C4-2B (cell line): ENCODE measurements at regions not wholly inside any gene's neighbourhood (a gene's known extent, or its start where the extent isn't known, plus 50 kb on each side); places are given as distances from the start of the nearest gene placed in this dataset.
A peak's percentile ranks its signal among the peaks of the same experiment; 100 is the strongest.

Experiments used
- H3K27ac ChIP-seq: fragments of 450-650 bp; 2 replicates; pipeline ENCODE4 v1.5.1; 2017
- CTCF ChIP-seq: fragments of 450-650 bp; conservative IDR thresholded peaks from 2 replicates; pipeline ENCODE4 v1.5.1; 2017; ENCODE audit warnings: mild to moderate bottlenecking
- ZFX ChIP-seq: fragments of 450-650 bp; IDR thresholded peaks from 2 replicates; pipeline ENCODE4 v1.6.1; 2017

DNA sequence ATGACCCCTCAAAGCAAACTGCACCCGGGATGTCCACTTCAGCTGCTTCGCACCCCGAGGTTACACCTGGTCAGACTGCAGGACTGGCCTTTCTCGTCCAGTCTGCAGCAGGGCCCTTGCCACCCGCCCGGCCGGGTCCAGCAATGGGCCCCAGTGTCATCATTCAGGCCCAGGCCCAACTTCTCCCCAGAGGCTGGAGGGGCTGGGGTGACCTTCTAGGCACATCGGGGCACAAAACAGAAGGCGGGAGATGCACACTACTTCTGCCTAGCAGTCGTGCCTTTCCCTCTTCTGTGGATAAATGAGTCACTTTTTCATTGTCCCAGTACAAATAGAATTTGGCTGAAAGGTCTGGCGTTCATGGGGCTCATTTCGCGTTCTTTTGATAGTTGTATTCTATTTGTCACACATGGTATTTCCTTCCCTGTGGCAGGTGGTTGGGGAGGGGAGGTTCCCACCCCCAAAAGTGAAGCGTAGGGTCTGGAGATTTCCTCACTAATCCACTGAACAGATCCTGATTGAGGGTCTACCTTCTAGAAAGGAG is 56.9 kb upstream of the ID2 start:
- TF ChIP-seq ZFX, result no peak
- no peak for TF ChIP-seq CTCF
- H3K27ac ChIP-seq, result no peak overlapping the region

DNA sequence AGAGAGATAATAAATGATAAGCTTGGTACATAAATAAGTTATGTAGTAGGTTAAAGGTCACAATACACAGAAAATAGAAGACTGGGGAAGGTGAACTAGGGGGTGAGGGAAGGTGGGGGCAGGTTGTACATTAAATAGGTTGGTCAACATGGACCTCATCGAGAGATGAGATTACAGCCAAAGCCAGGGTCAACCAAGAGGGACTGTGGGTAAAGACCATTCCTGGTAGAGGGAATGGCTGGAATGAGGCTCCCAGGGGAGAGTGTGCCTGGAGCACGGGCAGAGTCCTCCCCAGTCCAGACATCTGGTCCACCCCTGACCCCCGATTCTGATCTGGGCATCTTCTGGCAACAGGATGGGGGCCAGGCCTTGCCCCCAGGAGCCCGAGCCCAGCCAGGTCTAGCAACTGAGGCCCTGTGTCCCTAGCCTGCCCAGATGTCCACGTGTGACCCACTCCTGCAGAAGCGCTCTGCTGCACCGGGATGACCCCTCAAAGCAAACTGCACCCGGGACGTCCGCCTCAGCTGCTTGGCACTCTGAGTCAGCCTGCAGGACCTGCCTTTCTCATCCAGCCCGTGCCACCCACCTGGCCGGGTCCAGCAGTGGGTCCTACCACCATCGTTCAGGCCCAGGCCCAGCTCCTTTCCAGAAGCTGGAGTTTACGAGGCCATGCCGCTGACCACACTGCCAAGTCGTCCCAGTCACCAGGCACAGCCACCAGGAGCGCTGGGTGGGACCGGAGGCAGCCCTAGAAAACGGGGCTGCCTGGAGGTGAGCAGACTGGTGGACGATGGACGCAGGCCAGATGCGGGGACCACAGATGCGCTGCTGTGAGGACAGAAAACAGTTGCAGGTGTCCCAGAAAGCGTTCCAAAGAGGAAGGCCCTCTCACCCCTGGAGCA is 56.2 kb upstream of the ID2 start:
- H3K27ac ChIP-seq, result no peak overlapping the region
- no peak for TF ChIP-seq ZFX
- TF ChIP-seq CTCF, result no peak

DNA sequence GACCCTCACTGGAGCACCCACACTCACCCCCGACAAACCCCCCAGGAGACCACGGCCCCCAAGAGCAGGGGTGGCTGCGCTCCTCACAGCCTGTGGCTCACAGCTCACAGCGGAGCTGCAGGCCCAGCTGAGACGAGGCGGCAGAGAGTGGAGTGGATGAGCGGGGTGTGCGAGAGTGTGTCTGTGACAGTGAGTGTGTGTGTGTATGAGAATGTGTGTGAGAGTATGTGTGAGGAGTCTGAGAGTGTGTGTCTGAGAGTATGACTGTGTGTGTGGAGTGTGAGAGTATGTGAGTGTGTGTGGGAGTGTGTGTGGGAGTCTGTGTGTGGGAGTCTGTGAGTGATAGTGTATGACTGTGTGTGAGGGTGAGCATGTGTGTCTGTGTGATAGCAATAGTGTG is 55.3 kb upstream of the ID2 start:
- H3K27ac ChIP-seq, result peak overlapping the region; percentile 22; the same call in 1 of the 2 replicates
- TF ChIP-seq ZFX (no peak), CTCF (no peak)

DNA sequence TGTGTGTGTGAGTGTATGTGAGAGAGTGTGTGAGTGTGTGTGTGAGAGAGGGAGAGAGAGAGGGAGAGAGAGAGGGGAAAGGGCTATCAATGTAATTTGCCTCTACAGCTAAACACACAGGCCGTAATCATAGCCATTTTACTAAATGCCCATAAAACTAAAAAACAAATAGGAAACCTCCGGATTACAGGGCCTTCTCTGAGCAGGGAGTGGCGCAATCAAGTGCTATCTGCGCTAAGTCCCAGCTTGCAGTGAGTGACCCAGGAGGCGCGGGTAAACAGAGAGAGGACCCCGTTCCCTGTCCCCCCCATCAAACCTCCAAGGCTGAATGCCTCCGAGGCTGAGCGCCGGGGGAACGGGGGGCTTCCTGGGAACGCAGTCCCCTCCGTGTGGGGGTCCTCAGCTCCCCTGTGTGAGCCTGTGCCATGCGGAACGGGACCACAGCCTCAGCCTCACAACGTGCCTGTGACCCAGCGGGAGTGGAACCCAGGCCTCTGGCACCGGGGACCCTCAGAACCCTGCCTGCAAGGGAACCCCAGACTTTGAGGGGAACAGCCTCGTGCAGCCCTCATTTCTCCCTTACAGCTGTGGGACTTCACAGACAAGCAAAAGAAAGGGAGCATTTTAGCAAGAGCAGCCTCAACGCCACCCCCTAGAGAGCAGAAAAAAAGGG is 54.7 kb upstream of the ID2 start:
- peak overlapping the region; percentile 24; the same call in 1 of the 2 replicates for H3K27ac ChIP-seq
- TF ChIP-seq CTCF (no peak), ZFX (no peak)

GRCh38 chr2:8627692-8628085 is 54.2 kb upstream of the ID2 start:
- H3K27ac ChIP-seq, result no peak overlapping the region; the same call in 1 of the 2 replicates
- TF ChIP-seq ZFX (no peak), CTCF (no peak)

GRCh38 chr2:8628179-8628865 is 53.5 kb upstream of the ID2 start:
- H3K27ac ChIP-seq, result no peak overlapping the region

DNA sequence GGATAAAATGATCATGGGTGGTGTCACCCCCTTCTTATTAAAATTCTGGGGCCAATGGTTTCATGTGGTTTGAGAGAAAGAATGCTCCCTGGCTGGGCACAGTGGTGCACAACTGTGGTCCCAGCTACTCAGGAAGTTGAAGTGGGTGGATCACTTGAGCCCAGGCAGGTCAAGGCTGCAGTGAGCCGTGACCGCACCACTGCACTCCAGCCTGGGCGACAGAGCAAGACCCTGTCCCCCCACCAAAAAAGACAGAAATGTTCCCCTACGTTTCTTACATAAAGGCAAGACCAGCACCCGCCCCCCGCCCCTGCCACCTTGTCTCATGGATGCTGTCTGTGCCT is 53.0 kb upstream of the ID2 start:
- TF ChIP-seq CTCF (no peak), ZFX (no peak)
- H3K27ac ChIP-seq, result no peak overlapping the region

More at GRCh38 chr2:8628179-8628865, 53.5 kb upstream of the ID2 start:
- TF ChIP-seq ZFX, result no peak
